ENCODE measurements at regions not wholly inside any gene's neighbourhood (a gene's known extent, or its start where the extent isn't known, plus 50 kb on each side); places are given as distances from the start of the nearest gene placed in this dataset.

- TF ChIP-seq EZH2phosphoT487 (IDR thresholded peaks at IDR 0.05; ENCODE audit: borderline replicate concordance, low read length) (no peak), CTCF (conservative IDR thresholded peaks at IDR 0.05; ENCODE audit: low read depth, low read length) (no peak)
Observed at GRCh38 chr18:40296717-40297413, 1658.2 kb upstream of the PIK3C3 start.
